SW 1271 (cell line): ENCODE measurements at regions not wholly inside any gene's neighbourhood (a gene's known extent, or its start where the extent isn't known, plus 50 kb on each side); places are given as distances from the start of the nearest gene placed in this dataset.
A peak's percentile ranks its signal among the peaks of the same experiment; 100 is the strongest.

Experiments
- DNase-seq, 2 experiments: peaks; one replicate each; lab custom pipeline; 2025; lab: John Stamatoyannopoulos, UW

- no peak for DNase-seq
Measured at GRCh38 chr1:170864876-170865538, 70.3 kb upstream of the MROH9 start.

- DNase-seq = no peak
Measured at GRCh38 chr1:170866646-170867045, 68.7 kb upstream of the MROH9 start.

GRCh38 chr1:170871868-170872267 is 63.5 kb upstream of the MROH9 start:
- DNase-seq = no peak

GRCh38 chr1:170872663-170873062 is 62.7 kb upstream of the MROH9 start:
- no peak for DNase-seq

GRCh38 chr1:170874671-170875070 is 60.7 kb upstream of the MROH9 start:
- DNase-seq = no peak

GRCh38 chr1:170881268-170882265 is 53.8 kb upstream of the MROH9 start:
- peak in 1 of 2 experiments; percentile 14 for DNase-seq
